Astrocyte (in vitro differentiated cells and primary cell): ENCODE measurements at regions not wholly inside any gene's neighbourhood (a gene's known extent, or its start where the extent isn't known, plus 50 kb on each side); places are given as distances from the start of the nearest gene placed in this dataset.

Experiments
- DNase-seq: peaks from one replicate; pipeline ENCODE4 v3.0.0-alpha.2; 2010; ENCODE audit warnings: low read depth
- FAIRE-seq: peaks from 2 replicates; lab custom pipeline; 2011; peaks lifted over from hg19 to GRCh38; lab: Jason Lieb, UNC
- H2AFZ ChIP-seq: 2 replicates; pipeline ENCODE4 v1.6.0; 2012; ENCODE audit warnings: low read depth, low read length, inconsistent platforms
- H3K27ac ChIP-seq: 2 replicates; pipeline ENCODE4 v1.5.1; 2011; ENCODE audit warnings: low read depth, low read length, inconsistent platforms
- H3K27me3 ChIP-seq: 2 replicates; pipeline ENCODE4 v1.6.0; 2011; ENCODE audit warnings: low read length, inconsistent platforms; ENCODE audit not compliant: insufficient read depth
- H3K36me3 ChIP-seq: 2 replicates; pipeline ENCODE4 v1.5.1; 2011; ENCODE audit warnings: low read length, inconsistent platforms; ENCODE audit not compliant: insufficient read depth
- H3K4me1 ChIP-seq: 2 replicates; pipeline ENCODE4 v1.5.1; 2011; ENCODE audit warnings: low read length, inconsistent platforms; ENCODE audit not compliant: insufficient read depth
- H3K4me2 ChIP-seq: 2 replicates; pipeline ENCODE4 v1.6.0; 2012; ENCODE audit warnings: low read length, inconsistent platforms
- H3K4me3 ChIP-seq: 2 replicates; pipeline ENCODE4 v1.5.1; 2011; ENCODE audit warnings: low read depth, mild to moderate bottlenecking, low read length, inconsistent platforms; ENCODE audit not compliant: insufficient read depth
- H3K79me2 ChIP-seq: 2 replicates; pipeline ENCODE4 v1.6.0; 2012; ENCODE audit warnings: mild to moderate bottlenecking, low read length, inconsistent platforms; ENCODE audit not compliant: insufficient read depth
- H3K9ac ChIP-seq: 2 replicates; pipeline ENCODE4 v1.6.0; 2012; ENCODE audit warnings: mild to moderate bottlenecking, low read length, inconsistent platforms
- H3K9me3 ChIP-seq: 2 replicates; pipeline ENCODE4 v1.5.1; 2012; ENCODE audit warnings: low read depth, mild to moderate bottlenecking, low read length, inconsistent platforms; ENCODE audit not compliant: insufficient read depth
- H4K20me1 ChIP-seq: 2 replicates; pipeline ENCODE4 v1.6.0; 2012; ENCODE audit warnings: low read length, inconsistent platforms; ENCODE audit not compliant: insufficient read depth
- H3K27ac Mint-ChIP-seq: one replicate; pipeline ENCODE4 v1.8.0; 2021; ENCODE audit warnings: mild to moderate bottlenecking, mixed read lengths; ENCODE audit not compliant: unreplicated experiment
- H3K27me3 Mint-ChIP-seq: one replicate; pipeline ENCODE4 v1.8.0; 2021; ENCODE audit warnings: low read depth, mixed read lengths; ENCODE audit not compliant: unreplicated experiment
- H3K36me3 Mint-ChIP-seq: one replicate; pipeline ENCODE4 v1.8.0; 2021; ENCODE audit warnings: low read depth, mixed read lengths; ENCODE audit not compliant: unreplicated experiment
- H3K4me1 Mint-ChIP-seq: one replicate; pipeline ENCODE4 v1.8.0; 2021; ENCODE audit warnings: low read depth, mixed read lengths; ENCODE audit not compliant: unreplicated experiment
- H3K4me3 Mint-ChIP-seq: one replicate; pipeline ENCODE4 v1.8.0; 2021; ENCODE audit warnings: mild to moderate bottlenecking, moderate library complexity, mixed read lengths; ENCODE audit not compliant: unreplicated experiment
- H3K9me3 Mint-ChIP-seq: one replicate; pipeline ENCODE4 v1.8.0; 2021; ENCODE audit warnings: mild to moderate bottlenecking, mixed read lengths; ENCODE audit not compliant: unreplicated experiment
- EZH2 ChIP-seq: IDR thresholded peaks from 2 replicates; pipeline ENCODE4 v1.6.1; 2012; ENCODE audit warnings: mild to moderate bottlenecking, low read length, inconsistent platforms; ENCODE audit not compliant: insufficient read depth
- TF ChIP-seq, protein P1 (sequence below): IDR thresholded peaks from 2 replicates; pipeline ENCODE4 v1.5.1; 2011; ENCODE audit warnings: low read depth, mild to moderate bottlenecking, inconsistent platforms, low read length, moderate library complexity; ENCODE audit not compliant: insufficient read depth

- Histone ChIP-seq H3K4me2 (no peak overlapping the region), H2AFZ (no peak overlapping the region), H3K4me1 (no peaks in the 10 kb centered on the region), H3K27me3 (no peaks in the 10 kb centered on the region), H3K9ac (no peak overlapping the region), H3K79me2 (no peaks in the 10 kb centered on the region), H3K36me3 (no peaks in the 10 kb centered on the region), H3K4me3 (no peak overlapping the region), H3K27ac (no peak overlapping the region), H3K9me3 (no peaks in the 10 kb centered on the region), H4K20me1 (no peaks in the 10 kb centered on the region)
- Mint-ChIP-seq H3K36me3 (no peaks in the 10 kb centered on the region), H3K27me3 (no peaks in the 10 kb centered on the region), H3K4me3 (no peak overlapping the region), H3K4me1 (no peaks in the 10 kb centered on the region), H3K27ac (no peak overlapping the region), H3K9me3 (peaks cover 6% of the 10 kb centered on the region)
- DNase-seq (no peak), FAIRE-seq (no peak)
- TF ChIP-seq, protein P1, sequence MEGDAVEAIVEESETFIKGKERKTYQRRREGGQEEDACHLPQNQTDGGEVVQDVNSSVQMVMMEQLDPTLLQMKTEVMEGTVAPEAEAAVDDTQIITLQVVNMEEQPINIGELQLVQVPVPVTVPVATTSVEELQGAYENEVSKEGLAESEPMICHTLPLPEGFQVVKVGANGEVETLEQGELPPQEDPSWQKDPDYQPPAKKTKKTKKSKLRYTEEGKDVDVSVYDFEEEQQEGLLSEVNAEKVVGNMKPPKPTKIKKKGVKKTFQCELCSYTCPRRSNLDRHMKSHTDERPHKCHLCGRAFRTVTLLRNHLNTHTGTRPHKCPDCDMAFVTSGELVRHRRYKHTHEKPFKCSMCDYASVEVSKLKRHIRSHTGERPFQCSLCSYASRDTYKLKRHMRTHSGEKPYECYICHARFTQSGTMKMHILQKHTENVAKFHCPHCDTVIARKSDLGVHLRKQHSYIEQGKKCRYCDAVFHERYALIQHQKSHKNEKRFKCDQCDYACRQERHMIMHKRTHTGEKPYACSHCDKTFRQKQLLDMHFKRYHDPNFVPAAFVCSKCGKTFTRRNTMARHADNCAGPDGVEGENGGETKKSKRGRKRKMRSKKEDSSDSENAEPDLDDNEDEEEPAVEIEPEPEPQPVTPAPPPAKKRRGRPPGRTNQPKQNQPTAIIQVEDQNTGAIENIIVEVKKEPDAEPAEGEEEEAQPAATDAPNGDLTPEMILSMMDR: no peak
- TF ChIP-seq EZH2: no peak
Observed at GRCh38 chr1:99533909-99534637, 111.8 kb upstream of the PALMD start.

- Histone ChIP-seq H3K4me2 (no peak overlapping the region), H3K79me2 (no peaks in the 10 kb centered on the region), H2AFZ (no peak overlapping the region), H3K4me1 (no peaks in the 10 kb centered on the region), H4K20me1 (no peaks in the 10 kb centered on the region), H3K9me3 (no peaks in the 10 kb centered on the region), H3K36me3 (no peaks in the 10 kb centered on the region), H3K9ac (no peak overlapping the region), H3K27me3 (no peaks in the 10 kb centered on the region), H3K27ac (no peak overlapping the region), H3K4me3 (no peak overlapping the region)
- TF ChIP-seq, protein P1: no peak
- TF ChIP-seq EZH2: no peak
- DNase-seq (no peak), FAIRE-seq (no peak)
- Mint-ChIP-seq H3K4me3 (no peak overlapping the region), H3K4me1 (no peaks in the 10 kb centered on the region), H3K36me3 (no peaks in the 10 kb centered on the region), H3K27ac (no peak overlapping the region), H3K9me3 (peaks cover 6% of the 10 kb centered on the region), H3K27me3 (no peaks in the 10 kb centered on the region)
Observed at GRCh38 chr1:99534638-99534930, 111.3 kb upstream of the PALMD start.

DNA sequence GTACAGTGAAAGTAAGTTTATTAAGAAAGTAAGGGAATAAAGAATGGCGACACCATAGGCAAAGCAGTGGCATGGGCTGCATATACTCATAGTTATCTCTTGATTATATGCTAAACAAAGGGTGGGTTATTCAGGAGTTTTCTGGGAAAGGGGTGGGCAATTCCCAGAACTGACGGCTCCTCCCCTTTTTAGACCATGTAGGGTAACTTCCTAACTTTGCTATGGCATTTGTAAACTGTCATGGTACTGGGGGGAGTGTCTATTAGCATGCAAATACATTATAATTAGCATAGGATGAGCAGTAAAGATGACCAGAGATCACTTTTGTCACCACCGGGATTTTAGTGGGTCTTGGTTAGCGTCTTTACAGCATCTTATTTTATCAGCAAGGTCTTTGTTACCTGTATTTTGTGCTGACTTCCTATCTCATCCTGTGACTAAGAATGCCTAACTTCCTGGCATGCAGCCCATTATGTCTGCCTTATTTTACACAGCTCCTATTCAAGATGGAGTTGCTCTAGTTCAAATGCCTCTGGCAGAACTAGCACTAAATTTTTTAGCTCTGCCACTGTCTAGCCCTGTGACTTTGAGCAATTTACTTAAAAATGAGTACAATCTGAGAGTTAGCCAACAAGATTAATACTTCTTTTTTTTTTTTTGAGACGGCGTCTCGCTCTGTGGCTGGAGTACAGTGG lies 110.3 kb upstream of the PALMD start:
- Histone ChIP-seq H4K20me1 (no peaks in the 10 kb centered on the region), H3K4me1 (no peaks in the 10 kb centered on the region), H3K36me3 (no peaks in the 10 kb centered on the region), H3K9ac (no peak overlapping the region), H3K9me3 (no peaks in the 10 kb centered on the region), H3K27ac (no peak overlapping the region), H3K4me3 (no peak overlapping the region), H3K79me2 (no peaks in the 10 kb centered on the region), H2AFZ (no peak overlapping the region), H3K4me2 (no peak overlapping the region), H3K27me3 (no peaks in the 10 kb centered on the region)
- H3K36me3 Mint-ChIP-seq: no peaks in the 10 kb centered on the region
- DNase-seq (no peak), FAIRE-seq (no peak)
- no peaks in the 10 kb centered on the region for H3K27me3 Mint-ChIP-seq
- no peaks in the 10 kb centered on the region for H3K4me1 Mint-ChIP-seq
- no peak overlapping the region for H3K4me3 Mint-ChIP-seq
- H3K9me3 Mint-ChIP-seq: peaks cover 6% of the 10 kb centered on the region
- no peak overlapping the region for H3K27ac Mint-ChIP-seq
- no peak for TF ChIP-seq EZH2
- TF ChIP-seq, protein P1: no peak
